HFFc6 (cell line): ENCODE measurements at regions not wholly inside any gene's neighbourhood (a gene's known extent, or its start where the extent isn't known, plus 50 kb on each side); places are given as distances from the start of the nearest gene placed in this dataset.

Experiments
- DNase-seq: peaks from one replicate; pipeline ENCODE4 v3.0.0-alpha.2; 2018
- H3K27ac Mint-ChIP-seq: 2 replicates; pipeline ENCODE4 v1.8.0; 2020; ENCODE audit warnings: mild to moderate bottlenecking, mixed read lengths
- H3K27me3 Mint-ChIP-seq: 2 replicates; pipeline ENCODE4 v1.8.0; 2021; ENCODE audit warnings: mild to moderate bottlenecking, moderate library complexity, mixed read lengths; ENCODE audit not compliant: insufficient read depth
- H3K36me3 Mint-ChIP-seq: 2 replicates; pipeline ENCODE4 v1.8.0; 2021; ENCODE audit warnings: low read depth, mixed read lengths
- H3K4me1 Mint-ChIP-seq: 2 replicates; pipeline ENCODE4 v1.8.0; 2020; ENCODE audit warnings: low read depth, mixed read lengths
- H3K4me3 Mint-ChIP-seq: 2 replicates; pipeline ENCODE4 v1.8.0; 2020; ENCODE audit warnings: mild to moderate bottlenecking, moderate library complexity, mixed read lengths
- H3K9me3 Mint-ChIP-seq: 2 replicates; pipeline ENCODE4 v1.8.0; 2020; ENCODE audit warnings: mild to moderate bottlenecking, mixed read lengths
- TF ChIP-seq, protein P1 (sequence below): fragments of 200-600 bp; sonication (generic); IDR thresholded peaks from 2 replicates; pipeline ENCODE4 v1.5.0; 2021; ENCODE audit warnings: antibody characterized with exemption, mild to moderate bottlenecking

DNA sequence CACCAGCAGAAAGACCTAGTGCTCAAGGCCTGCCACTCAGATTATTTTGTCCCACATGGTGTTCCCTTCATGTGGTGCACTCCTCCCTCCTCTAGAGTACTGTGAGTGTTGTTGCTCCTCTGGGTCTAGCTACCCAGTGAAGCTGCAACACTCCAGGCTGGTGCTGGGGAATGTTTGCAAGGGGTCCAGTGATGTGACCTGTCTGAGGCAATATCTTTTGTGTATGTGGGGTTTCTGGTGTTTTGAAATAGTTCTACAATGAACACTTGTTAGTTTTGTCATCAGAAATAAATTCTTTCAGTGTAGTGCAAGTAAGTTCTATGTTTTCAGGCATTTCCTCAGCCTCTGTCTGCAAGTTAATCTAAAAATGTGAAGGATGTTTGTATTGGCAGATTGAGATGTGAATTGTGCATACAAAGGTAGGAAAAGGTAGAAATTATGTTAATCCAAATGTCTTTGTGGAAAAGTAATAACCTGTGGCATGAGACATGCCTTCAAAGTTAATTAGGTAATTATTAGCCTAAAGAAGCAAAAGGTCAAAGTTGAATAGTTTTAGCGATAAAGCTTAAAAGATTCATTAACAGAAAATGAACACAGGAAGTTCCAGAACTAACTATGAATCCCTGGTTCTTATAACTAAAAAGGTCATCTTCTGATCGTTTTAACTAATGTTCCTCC lies 616.8 kb downstream of the LTN1 start:
- peaks cover 16% of the 10 kb centered on the region for H3K4me1 Mint-ChIP-seq
- TF ChIP-seq, protein P1, sequence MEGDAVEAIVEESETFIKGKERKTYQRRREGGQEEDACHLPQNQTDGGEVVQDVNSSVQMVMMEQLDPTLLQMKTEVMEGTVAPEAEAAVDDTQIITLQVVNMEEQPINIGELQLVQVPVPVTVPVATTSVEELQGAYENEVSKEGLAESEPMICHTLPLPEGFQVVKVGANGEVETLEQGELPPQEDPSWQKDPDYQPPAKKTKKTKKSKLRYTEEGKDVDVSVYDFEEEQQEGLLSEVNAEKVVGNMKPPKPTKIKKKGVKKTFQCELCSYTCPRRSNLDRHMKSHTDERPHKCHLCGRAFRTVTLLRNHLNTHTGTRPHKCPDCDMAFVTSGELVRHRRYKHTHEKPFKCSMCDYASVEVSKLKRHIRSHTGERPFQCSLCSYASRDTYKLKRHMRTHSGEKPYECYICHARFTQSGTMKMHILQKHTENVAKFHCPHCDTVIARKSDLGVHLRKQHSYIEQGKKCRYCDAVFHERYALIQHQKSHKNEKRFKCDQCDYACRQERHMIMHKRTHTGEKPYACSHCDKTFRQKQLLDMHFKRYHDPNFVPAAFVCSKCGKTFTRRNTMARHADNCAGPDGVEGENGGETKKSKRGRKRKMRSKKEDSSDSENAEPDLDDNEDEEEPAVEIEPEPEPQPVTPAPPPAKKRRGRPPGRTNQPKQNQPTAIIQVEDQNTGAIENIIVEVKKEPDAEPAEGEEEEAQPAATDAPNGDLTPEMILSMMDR, result no peak
- no peaks in the 10 kb centered on the region for H3K27me3 Mint-ChIP-seq
- peak; percentile 5 for DNase-seq
- no peak overlapping the region for H3K27ac Mint-ChIP-seq
- H3K36me3 Mint-ChIP-seq, result peaks cover 10% of the 10 kb centered on the region
- H3K4me3 Mint-ChIP-seq, result no peak overlapping the region
- peaks cover 12% of the 10 kb centered on the region for H3K9me3 Mint-ChIP-seq

- DNase-seq, result no peak
- Mint-ChIP-seq H3K27me3 (no peaks in the 10 kb centered on the region), H3K27ac (no peak overlapping the region), H3K4me1 (peaks cover 14% of the 10 kb centered on the region), H3K36me3 (peaks cover 10% of the 10 kb centered on the region), H3K4me3 (no peak overlapping the region), H3K9me3 (peaks cover 12% of the 10 kb centered on the region)
- TF ChIP-seq, protein P1, result no peak
Observed at GRCh38 chr21:28374881-28375280, 617.8 kb downstream of the LTN1 start.

- TF ChIP-seq, protein P1, result no peak
- Mint-ChIP-seq H3K4me3 (no peak overlapping the region), H3K9me3 (peaks cover 12% of the 10 kb centered on the region), H3K27ac (no peak overlapping the region), H3K4me1 (peaks cover 14% of the 10 kb centered on the region), H3K36me3 (peaks cover 10% of the 10 kb centered on the region), H3K27me3 (no peaks in the 10 kb centered on the region)
- DNase-seq, result no peak
Observed at GRCh38 chr21:28371713-28372112, 621.0 kb downstream of the LTN1 start.

DNA sequence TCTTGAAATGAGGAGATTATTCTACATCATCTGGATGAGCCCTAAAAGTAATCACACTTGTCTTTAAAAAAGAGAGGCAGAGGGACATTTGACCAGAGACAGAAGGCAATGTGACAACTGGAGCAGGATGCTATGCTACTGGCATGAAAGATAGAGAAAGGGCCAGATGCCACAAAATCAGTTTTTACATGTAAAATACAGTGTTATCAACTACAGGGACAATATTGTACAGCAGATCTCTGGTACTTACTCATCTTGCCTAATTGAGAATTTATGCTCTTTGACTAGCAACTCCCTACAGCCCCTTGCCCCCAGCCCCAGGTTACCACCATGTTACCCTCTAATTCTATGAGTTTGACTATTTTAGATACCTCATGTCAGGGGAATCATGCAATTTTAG lies 633.4 kb downstream of the LTN1 start:
- Mint-ChIP-seq H3K4me3 (no peak overlapping the region), H3K27ac (no peak overlapping the region), H3K27me3 (no peaks in the 10 kb centered on the region), H3K9me3 (no peaks in the 10 kb centered on the region), H3K4me1 (no peaks in the 10 kb centered on the region), H3K36me3 (no peaks in the 10 kb centered on the region)
- DNase-seq, result no peak
- TF ChIP-seq, protein P1, result no peak

DNA sequence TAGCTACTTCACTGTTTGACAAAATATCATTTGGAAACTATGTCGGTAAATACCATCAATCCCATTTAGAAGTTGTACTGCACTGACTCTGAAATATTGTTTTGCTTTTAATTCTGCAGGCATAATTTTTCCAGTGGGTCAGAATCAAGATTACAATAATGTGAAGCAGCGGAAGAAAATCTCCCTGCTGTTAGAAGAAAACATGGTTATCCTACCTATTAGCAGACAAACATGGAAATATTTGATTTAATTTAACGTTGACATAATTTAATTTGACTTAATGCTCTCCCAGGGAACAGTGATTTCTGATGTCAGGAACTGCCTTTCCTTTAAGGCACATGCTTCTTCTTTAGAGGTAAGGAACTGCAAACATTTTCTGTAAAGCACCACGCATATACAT lies 634.0 kb downstream of the LTN1 start:
- Mint-ChIP-seq H3K27ac (no peak overlapping the region), H3K4me1 (no peaks in the 10 kb centered on the region)

More for the DNA sequence above, 634.0 kb downstream of the LTN1 start:
- DNase-seq, result no peak
- Mint-ChIP-seq H3K9me3 (no peaks in the 10 kb centered on the region), H3K4me3 (no peak overlapping the region), H3K36me3 (no peaks in the 10 kb centered on the region), H3K27me3 (no peaks in the 10 kb centered on the region)
- TF ChIP-seq, protein P1, result no peak
